GM19372 (cell line): ENCODE measurements at regions not wholly inside any gene's neighbourhood (a gene's known extent, or its start where the extent isn't known, plus 50 kb on each side); places are given as distances from the start of the nearest gene placed in this dataset.

Source experiments
- ATAC-seq: cut with Tn5 transposase; IDR thresholded peaks from one replicate; pipeline ENCODE4 v1.9.1; 2021; ENCODE audit warnings: mild to moderate bottlenecking, low read depth, moderate library complexity; ENCODE audit not compliant: unreplicated experiment

DNA sequence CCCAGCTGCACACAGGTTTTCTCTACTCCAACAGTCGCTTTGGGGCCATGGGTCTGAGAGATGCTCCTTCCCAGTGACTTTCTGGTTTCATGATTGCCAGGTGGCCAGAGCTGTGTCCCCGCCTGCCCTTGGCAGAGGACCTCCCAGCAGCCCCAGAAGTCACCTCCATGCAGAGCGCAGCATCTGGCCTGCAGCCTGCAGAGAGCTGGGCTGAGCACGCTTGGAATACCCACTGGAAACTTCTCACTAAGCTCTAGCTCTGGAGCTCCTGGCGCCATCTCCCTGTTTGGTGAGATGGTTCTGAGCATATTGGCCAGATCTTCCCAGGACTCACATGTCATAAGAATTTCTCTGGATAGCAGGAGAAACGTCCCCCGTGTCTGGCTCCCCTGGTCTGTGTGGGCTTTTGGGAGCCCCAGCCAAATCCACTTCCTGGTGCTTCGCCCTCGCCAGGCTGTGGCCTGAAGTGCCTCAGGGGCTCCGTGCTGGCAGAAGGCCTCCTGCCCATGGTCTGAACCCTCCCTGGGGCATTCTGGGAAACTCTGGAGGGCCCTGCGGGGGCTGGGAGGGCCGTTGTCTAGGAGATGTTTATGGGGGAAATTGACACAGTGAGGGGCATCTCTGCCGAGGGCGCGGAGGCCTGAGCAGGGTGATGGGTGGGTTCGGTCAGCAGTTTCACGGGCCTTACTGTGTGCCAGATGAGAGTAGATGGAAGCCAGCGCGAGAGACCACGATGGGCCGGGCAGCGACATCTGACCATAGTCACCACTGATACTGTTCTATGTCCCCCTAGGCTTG is 73.2 kb upstream of the CIBAR2 start:
- ATAC-seq: no peak

DNA sequence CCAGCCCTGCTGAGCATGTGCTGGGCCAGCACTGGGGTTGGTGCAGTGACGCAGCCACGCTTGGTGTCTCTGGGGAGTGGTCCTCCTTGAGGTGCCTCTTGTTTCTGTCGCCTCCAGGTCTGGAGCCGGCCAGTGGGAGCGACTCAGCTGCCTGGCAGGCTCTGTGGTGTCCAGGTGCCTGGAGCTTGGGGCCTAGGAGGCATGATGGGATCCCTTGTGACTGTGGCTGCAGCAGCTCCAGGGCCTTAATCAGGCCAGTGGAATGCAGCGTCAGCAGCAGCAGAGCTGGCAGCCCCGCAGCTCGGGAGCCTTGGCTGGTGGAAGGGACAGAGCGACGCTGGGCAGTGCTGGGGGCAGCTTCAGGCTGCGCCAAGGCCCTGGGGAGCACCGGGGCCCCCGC is 74.7 kb upstream of the CIBAR2 start:
- ATAC-seq: no peak

DNA sequence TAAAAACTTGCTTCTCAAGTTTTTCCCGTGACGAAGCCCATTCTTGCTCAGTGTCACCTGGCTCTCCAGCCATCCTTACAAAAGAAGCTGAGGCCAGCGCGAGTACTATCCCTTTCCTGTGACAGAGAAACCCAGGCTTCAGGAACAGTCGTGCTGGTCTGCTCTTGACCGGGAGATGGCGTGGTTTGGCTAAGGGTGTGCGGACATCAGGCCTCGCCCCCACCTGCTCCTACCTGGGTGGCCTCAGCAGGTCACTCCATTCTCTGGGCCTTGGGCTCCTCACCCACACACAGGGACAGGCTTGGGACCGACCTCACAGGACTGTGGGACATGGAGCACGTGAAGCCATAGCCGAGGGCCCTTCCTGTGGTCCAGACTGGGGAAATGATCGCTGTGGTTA is 75.2 kb upstream of the CIBAR2 start:
- ATAC-seq: no peak

DNA sequence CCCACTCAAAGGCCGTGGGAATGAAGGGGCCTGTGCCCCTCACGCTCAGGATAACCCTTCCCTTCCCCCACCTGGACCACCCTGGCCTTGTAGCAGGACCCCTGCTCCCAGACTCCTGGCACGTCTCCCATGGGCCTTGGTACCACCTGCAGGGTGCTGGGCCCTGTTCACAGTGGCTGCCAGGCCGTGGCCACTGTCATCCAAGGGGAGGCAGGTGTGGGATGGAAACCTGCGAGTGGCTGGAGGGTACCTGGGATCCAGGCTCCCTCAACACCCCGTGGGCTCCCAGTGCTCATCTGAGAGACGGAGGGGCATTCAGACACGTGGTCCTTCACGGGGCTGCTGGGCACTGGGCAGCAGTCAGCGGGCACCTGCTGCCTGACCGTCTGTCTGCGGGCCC is 75.6 kb upstream of the CIBAR2 start:
- no peak for ATAC-seq

DNA sequence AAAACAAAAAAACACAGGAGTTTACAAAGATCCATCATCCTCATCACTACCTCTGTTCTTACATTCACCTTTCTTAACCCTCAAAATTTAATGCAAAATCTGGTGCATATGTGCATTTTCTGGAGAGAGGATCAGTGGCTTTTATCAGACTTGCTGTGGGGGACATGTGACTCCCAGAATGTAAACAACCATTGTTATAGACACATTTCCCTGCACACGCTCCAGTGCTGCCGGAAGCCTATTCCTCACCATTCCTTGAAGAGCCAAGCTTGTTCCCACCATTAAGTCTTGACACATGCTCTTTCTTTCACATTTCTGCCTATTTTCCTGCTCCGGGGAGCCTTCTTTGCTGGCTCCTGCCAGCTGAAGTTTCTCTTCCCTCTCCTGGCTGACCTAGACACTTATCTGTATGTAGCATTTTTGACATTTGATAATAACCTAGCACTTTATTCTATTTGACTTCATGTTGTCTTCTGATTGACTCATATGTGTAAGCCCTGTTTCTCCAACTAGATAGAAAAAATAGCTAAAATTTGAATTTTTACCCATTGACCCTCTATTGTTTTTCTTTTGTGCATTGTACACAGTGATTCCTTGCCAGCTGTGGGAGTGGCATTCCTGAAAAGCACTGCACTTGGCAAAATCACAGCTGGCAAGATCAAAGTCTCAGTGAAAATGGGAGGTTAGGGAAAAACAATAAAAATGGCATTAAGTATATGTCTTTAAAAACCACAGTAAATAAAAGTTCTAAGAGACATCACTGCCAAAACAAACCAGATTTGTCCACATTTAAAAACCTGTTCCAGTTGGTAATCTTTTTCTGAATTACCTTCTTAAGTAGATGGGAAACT is 76.8 kb upstream of the CIBAR2 start:
- no peak for ATAC-seq

DNA sequence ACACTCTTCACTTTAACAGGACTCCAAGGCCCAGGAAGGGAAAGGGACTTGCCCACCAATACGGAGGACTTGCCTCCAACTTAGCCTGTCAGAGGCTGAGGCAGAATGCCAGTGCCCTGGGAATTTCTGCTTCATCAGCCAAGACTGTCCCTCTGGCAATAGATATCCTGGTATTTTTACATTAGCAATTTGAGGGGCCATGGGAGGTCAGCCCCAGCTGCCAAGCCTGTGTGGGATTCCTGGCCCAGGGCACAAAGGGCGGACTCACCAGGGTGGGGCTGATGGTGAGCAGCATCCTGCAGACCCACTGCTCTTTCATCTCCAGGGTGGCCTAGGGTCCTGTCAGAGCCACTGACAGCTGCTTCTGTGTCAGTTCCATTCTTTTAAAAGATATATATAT is 78.3 kb upstream of the CIBAR2 start:
- ATAC-seq: no peak

DNA sequence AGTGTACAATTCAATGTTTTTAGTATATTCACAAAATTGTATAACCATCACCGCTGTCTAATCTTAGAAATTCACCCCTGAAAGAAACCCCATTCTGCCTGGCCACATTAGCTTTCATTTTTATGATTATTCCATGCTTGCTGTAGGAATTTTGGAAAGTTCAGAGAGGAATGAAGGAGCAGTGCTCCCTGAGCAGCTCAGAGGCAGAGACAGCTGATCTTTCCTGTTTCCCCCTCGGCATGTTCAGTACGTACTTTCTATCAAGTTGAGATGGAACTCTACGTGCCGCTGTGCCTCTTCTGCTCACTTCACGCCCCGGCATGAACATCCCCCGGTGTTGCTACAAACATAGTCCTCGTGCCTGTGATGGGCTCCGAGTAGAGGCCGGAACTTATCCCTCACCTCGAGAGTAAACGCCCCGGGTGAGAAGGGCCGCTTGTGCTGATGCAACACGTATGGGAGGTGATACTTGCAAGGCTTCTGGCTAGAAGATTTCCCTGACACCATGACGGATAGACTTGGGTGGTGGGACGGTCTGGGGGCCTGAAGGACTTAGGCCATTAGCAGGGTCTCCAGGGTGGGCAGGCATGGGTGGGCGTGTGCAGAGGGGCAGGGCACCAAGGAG is 79.2 kb upstream of the CIBAR2 start:
- no peak for ATAC-seq

DNA sequence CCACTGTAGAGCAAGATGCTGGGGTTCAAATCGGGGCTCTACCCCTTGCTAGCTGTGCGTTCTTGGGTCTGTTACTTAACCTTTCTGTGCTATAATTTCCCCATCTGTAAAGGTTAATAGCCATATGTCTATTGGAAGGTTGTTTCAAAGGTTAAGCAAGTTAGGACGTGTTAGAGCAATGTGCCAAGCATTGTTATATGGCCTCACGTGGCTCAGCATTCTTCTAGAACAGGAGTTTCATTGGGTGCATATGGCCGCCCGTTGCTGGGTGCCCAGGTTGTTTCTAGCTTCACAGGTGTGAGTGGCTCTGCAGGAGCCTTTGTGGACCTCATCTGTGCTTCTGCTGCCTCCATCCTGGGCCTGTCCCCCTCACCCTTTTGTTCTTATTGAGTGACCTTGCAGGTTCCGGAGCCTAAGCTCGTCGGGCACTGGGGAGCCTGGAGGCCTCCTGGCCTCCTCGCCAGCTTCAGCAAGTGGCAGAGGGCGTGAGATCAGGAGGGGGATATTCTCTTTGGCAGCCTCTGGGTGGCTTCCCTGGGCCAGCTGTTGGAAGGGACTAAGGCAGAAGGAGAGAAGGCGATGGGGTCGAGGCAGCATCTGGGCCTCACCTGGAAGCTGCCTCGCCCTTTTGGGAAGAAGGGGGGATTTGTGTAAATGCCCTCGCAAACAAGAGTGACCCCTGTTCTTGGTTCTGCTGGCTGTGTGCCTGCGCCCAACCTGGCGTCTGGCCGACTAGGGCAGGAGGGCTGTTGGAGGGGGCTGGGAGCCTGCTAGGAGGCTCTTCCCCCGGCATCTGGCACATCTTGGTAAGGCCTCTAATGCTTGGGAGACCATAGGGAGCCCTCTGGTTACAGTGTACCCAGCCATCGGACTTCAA is 80.2 kb upstream of the CIBAR2 start:
- no peak for ATAC-seq

DNA sequence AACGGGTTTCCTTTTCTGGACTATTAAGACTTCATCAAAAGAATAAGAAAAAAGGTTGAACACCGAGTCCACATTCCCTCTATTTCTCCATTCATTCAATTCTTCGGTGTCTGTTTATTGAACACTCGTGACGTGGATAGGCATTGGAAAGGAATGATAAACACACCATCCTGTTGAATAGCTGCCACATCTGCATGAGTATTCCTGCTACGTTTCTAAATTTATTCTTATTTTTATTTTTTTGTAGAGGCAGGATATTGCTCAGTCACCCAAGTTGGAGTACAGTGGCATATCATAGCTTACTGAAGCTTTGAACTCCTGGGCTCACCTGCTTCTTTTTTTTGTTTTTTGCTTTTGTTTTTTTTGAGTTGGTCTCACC is 80.8 kb upstream of the CIBAR2 start:
- no peak for ATAC-seq

DNA sequence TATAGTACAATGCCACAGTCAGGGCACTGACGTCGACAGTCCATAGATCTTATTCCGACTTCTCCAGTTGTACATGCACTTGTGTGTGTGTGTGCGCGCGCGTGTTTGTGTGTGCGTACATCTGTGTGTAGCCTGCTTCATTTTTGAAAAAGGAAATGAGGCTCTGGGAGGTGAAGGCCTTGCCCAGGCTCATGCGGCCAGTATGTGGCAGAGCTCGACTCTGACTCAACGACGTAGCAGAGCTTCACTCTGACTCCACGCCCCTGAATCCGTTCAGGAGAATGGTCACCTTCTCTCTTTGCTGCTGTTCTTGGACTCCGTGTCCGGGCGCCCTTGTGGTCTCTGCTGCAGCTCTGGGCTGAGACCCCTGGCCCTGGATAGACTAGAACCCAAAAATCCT is 81.6 kb upstream of the CIBAR2 start:
- ATAC-seq: no peak

DNA sequence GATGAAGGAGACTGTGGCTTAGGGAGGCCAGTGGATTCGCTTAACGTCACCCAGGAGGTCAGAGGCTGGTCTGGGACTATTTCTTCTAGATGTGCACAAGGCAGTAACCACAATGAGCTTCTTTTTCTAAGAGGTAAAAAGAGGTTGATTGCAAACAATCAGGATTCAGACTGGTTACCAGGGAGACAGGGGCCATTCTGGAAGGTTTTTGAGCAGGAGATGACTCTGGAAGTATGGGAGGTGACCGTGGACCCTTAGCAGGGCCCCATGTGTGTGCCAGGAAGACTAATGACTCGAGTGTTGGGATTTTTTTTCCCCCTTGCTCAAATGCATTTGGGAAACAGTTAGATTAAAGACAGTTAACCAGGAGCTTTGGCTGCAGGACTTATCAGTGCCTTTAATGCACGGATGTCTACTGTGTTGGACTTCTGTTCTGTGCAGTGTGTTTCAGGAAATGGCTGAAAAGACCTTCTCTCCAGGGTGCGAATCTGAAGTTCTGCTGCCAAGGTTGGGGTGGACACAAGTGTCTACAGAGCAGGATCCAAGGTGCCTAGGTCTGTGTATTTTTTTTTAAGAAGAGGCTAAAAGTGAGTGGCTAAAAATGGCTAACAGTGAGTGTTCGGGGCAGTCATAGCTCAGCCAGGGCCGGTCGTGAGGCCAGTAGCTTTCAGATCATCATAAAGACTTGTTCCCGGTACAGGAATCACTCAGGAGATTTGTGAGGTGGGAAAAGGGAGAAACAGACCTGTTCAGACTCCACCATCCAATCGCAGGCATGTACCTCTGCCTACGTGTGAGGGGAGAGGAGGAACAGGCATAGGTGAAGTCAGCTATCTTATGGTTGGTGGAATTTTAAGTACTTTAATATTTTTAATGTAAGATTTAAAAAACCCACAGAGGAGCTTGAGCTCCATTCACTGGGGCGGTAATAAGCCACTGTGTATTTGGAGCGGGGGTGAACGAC is 82.3 kb upstream of the CIBAR2 start:
- ATAC-seq: no peak

DNA sequence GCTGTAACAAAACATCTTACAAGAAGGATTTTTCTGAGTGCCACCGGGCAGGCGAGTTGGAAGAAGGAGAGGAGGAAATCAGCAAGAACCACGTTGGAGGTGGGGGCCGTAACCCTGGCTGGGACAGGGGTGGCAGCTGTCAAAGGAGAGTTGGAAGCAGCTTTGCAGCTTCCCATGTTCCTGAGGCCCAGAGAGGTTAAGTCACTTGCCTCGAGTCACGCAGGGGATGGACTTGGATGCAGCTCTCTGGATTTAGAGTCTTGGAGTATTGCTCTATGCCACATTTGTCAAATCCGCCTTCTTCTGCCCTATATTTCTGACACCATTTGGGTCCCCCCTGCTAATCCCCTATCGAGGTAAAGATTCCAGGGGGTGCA is 83.0 kb upstream of the CIBAR2 start:
- no peak for ATAC-seq

DNA sequence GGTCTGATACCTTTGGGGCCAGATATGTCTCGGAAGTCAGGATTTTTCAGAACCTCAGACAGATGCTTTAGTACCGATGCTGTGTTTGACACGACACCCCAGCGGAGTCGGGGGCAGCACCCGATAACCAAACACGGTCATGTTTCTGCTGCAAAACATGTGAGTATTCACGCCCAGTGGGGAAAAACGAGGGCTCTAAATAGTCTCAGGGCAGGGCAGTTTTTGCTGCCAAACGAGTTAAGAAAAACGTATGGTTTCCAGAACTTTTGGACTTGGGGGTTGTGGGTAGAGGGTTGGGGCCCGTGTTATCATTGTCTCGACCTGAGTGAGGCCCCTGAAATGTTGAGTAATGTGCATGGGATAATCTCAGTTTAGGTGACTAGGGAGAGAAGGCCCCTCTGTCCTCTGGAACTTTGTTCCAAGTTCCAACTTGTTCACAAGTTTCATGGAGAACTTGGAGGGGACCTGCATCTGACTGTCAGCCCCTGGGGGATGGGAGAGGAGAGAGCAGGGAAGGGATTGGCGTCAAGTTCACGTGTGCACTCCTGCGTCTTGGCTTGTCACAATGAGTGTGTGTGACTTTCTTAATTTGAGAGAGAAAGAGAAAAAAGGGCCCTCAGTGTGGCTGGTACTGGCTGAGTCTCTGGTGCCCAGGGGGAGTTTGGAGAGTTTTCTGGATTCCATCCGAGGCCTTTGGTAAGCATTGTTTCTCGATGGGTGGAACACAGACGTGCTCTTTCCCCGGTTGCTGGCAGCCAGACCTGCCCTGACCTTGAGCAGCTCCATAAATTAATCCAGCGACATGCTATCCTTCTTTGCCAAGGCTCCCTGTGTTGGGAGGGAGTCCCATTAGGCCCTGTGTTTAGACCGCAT is 83.9 kb upstream of the CIBAR2 start:
- no peak for ATAC-seq

DNA sequence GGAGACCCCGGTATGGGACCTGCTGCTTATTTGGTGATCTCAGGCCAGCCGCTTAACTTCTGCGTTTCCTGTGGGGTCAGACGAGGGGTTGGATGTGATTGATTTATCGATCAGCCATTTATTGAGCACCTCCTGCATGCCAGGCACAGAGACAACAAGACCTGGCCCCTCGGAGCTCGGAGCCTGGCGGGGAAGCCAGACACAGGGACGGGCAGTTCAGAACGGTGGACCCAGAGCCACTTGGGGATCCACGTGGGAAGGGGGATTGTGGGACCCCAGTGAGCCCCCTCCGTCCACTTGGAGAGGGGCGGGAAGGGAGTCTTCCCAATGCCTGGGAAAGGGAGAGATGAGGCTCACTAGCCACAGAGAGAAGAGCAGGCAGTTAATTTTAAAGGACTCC is 84.7 kb upstream of the CIBAR2 start:
- ATAC-seq: no peak

DNA sequence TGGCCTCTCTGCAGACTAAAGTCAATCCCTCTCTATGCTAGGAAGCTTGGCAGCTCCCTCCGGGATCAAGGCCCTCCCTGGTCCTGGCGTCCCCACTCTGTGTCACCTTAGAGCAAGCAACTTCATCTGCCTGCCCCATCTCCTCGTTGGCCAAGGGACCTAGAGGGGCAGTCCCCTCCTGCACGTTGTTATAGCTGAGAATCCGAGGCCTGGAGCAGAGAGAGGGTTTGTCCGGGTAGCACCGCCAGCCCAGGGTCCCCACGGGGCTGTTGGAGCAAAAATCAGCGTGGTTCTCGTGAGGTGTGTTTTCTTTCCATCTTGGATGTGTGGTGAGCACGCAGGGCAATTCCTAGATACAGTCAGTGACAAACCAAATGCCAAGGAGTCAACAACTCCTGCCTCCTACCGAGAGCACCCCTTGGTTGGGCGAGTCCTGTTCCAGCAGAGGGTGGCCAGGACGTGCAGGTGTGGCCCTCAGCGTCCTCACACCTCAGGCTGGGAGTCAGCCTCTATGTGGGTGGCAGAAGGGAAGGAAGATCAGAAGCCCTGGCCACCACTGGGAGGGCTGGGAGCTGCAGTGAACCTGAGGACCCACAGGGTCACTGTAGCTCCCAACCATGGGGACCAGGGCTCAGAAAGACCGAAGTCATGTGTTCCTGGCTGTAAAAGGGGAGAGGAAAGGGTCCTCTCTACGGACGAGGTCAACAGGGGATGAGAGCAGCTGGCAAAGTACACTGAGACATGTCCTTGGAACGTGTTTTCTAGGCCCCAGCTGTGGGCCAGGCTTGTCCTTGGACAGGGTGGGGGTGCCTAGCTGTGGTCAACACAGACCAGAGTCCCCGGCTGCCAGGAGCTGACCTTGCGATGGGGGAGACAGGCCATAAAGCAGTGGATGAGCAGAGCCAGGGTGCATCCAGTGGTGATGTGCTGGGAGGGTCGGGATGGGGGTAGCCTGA is 85.6 kb upstream of the CIBAR2 start:
- no peak for ATAC-seq

DNA sequence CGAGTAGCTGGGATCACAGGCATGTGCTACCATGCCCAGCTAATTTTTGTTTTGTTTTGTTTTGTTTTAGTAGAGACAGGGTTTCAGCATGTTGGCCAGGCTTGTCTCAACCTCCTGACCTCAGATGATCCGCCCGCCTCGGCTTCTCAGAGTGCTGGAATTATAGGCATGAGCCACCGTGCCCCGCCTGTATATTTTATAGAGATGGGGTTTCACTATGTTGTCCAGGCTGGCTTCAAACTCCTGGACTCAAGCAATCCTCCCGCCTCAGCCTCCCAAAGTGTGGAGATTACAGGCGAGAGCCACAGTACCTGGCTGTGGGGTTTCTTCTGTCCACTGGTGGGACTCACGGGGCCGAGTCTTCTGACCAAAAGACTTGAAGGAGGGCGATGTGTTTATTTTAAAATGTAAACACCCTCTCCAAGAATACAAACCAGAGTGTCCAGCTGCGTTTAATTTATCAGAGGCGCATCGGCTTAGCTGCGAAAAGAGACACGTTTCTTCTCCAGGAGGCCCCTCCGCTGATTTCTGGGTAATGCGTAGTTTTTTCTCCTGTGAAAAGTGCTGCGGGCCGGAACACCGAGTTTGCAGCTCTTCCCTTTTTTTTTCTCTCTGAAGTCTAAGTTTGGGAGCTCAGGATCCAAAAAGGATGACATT is 86.9 kb upstream of the CIBAR2 start:
- ATAC-seq: no peak

DNA sequence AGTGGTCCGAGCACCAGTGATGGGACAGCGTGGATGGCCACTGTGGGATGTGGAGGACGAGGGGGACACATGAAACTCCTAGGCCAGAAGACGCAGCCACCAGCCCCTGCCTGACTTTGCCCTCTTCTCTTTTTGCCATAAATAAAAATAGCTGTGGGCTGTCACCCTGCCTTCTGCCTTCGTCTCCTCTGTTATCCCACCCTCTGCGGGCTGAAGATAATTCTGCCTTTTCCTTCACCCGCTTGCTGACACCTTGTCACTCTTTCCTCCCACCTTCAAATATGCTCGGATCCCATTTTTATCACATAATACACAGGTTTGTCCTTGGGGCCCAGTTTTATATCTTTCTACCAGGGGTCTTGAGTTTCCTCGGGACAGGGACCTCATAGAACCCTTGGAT is 87.6 kb upstream of the CIBAR2 start:
- no peak for ATAC-seq
